ENCODE measurements at regions not wholly inside any gene's neighbourhood (a gene's known extent, or its start where the extent isn't known, plus 50 kb on each side); places are given as distances from the start of the nearest gene placed in this dataset.

DNA sequence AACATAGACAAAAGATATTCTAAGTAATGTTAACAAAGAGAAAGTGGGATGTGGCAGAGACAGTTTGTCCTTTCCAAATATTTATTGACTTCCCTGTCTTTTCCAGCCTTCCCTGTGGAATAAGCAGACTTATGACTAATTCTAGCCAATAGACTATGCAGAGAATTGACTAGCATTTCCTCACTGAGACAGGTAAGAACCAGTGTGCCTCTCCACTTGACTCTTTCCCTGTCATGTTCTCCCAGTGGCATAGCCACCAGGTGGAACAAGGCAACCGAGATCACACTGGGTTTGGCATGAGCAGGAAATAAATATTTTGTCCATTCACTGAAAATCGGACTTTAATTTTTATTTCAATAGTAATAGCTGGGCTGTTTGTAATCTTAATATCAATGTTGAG, 168.1 kb upstream of the CTAGE1 start:
- TF ChIP-seq, protein P1, sequence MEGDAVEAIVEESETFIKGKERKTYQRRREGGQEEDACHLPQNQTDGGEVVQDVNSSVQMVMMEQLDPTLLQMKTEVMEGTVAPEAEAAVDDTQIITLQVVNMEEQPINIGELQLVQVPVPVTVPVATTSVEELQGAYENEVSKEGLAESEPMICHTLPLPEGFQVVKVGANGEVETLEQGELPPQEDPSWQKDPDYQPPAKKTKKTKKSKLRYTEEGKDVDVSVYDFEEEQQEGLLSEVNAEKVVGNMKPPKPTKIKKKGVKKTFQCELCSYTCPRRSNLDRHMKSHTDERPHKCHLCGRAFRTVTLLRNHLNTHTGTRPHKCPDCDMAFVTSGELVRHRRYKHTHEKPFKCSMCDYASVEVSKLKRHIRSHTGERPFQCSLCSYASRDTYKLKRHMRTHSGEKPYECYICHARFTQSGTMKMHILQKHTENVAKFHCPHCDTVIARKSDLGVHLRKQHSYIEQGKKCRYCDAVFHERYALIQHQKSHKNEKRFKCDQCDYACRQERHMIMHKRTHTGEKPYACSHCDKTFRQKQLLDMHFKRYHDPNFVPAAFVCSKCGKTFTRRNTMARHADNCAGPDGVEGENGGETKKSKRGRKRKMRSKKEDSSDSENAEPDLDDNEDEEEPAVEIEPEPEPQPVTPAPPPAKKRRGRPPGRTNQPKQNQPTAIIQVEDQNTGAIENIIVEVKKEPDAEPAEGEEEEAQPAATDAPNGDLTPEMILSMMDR (IDR thresholded peaks at IDR 0.05): no peak
- no peak for TF ChIP-seq EP300 (IDR thresholded peaks at IDR 0.05)
